ENCODE measurements at regions not wholly inside any gene's neighbourhood (a gene's known extent, or its start where the extent isn't known, plus 50 kb on each side); places are given as distances from the start of the nearest gene placed in this dataset.

- no peaks in the 10 kb centered on the region for H3K4me1 ChIP-seq (ENCODE audit: control insufficient read depth in 2 of 2, insufficient read depth in 1 of 2, low read depth in 1 of 2, low read length in 2 of 2)
- no peak overlapping the region for H3K14ac ChIP-seq (ENCODE audit: low read length)
- no peak overlapping the region for H2AK5ac ChIP-seq (ENCODE audit: low read depth, low read length)
- no peak overlapping the region for H3K4me3 ChIP-seq (ENCODE audit: low read length in 2 of 2)
- no peaks in the 10 kb centered on the region for H3K79me1 ChIP-seq (ENCODE audit: low read depth, low read length)
- H3K36me3 ChIP-seq (replicated peaks in 1 of 2; ENCODE audit: control insufficient read depth in 2 of 2, insufficient read depth in 2 of 2, low read length in 2 of 2), result no peaks in the 10 kb centered on the region
- DNase-seq (ENCODE audit: low spot score), result no peak
- no peaks in the 10 kb centered on the region for H3K9me3 ChIP-seq (replicated peaks in 1 of 2; ENCODE audit: control insufficient read depth in 2 of 2, insufficient read depth in 1 of 2, low read depth in 1 of 2, low read length in 2 of 2)
- no peak overlapping the region for H3K9ac ChIP-seq (ENCODE audit: low read depth, low read length, poor library complexity)
- no peak overlapping the region for H3K4ac ChIP-seq (ENCODE audit: low read length)
- no peak overlapping the region for H4K91ac ChIP-seq (ENCODE audit: low read depth, low read length, poor library complexity)
- H2BK5ac ChIP-seq (ENCODE audit: low read length), result no peak overlapping the region
- no CpG with 5 or more reads among the region's 2 CpGs for WGBS, 2 donors (ENCODE audit: extremely low coverage in 2 of 2, insufficient read length in 2 of 2, insufficient replicate concordance in 1 of 2)
- no peak overlapping the region for H2BK12ac ChIP-seq (ENCODE audit: low read length)
- no peak overlapping the region for H3K27ac ChIP-seq (replicated peaks; ENCODE audit: low read length)
- H2AFZ ChIP-seq (ENCODE audit: low read length), result no peak overlapping the region
- no peak overlapping the region for H2BK15ac ChIP-seq (ENCODE audit: low read length)
- no peak overlapping the region for H3K4me2 ChIP-seq (ENCODE audit: insufficient read depth, low read length, poor library complexity, severe bottlenecking)
- no peak overlapping the region for H2BK120ac ChIP-seq (ENCODE audit: low read depth, low read length)
- H3K23ac ChIP-seq (ENCODE audit: low read depth, low read length, poor library complexity), result no peak overlapping the region
- H3K18ac ChIP-seq (ENCODE audit: low read length), result no peak overlapping the region
- no peak overlapping the region for H4K8ac ChIP-seq (ENCODE audit: low read depth, low read length)
- H3K27me3 ChIP-seq (ENCODE audit: control insufficient read depth in 3 of 3, insufficient read depth in 3 of 3, low read depth in 1 of 3, low read length in 3 of 3), result peaks cover 0 to 6% (median 2%) of the 10 kb centered on the region in 3 experiments
Observed at GRCh38 chr12:114168061-114168460, 201.9 kb upstream of the RBM19 start.

DNA sequence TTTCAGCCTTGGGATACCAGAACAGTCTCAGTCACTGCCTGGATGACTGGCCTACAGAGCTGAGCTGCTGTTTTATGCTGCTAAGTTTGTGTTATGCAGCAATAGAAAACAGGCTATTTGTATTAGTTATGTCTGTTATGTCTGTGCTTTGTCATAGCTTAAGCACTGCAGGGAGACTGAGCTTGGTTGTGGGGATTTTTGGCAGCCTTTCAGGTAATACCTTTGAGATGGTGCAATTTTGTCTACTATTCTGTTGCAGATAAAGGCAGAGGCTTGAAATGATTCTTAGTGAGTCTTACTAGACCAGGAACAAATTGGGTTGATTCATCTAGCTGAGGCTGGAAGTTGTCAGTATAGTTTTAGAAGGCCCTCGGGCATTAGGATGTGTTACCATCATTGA is 201.3 kb upstream of the RBM19 start:
- no peak overlapping the region for H3K14ac ChIP-seq (ENCODE audit: low read length)
- no peak overlapping the region for H3K4ac ChIP-seq (ENCODE audit: low read length)
- peaks cover 0 to 6% (median 2%) of the 10 kb centered on the region in 3 experiments for H3K27me3 ChIP-seq (ENCODE audit: control insufficient read depth in 3 of 3, insufficient read depth in 3 of 3, low read depth in 1 of 3, low read length in 3 of 3)
- no peak overlapping the region for H4K8ac ChIP-seq (ENCODE audit: low read depth, low read length)
- no peak overlapping the region for H2BK15ac ChIP-seq (ENCODE audit: low read length)
- H4K91ac ChIP-seq (ENCODE audit: low read depth, low read length, poor library complexity), result no peak overlapping the region
- no peaks in the 10 kb centered on the region for H3K79me1 ChIP-seq (ENCODE audit: low read depth, low read length)
- WGBS, 2 donors (ENCODE audit: extremely low coverage in 2 of 2, insufficient read length in 2 of 2, insufficient replicate concordance in 1 of 2), result no CpG with 5 or more reads among the region's 1 CpG
- H3K4me2 ChIP-seq (ENCODE audit: insufficient read depth, low read length, poor library complexity, severe bottlenecking), result no peak overlapping the region
- no peak overlapping the region for H3K27ac ChIP-seq (replicated peaks; ENCODE audit: low read length)
- no peaks in the 10 kb centered on the region for H3K4me1 ChIP-seq (ENCODE audit: control insufficient read depth in 2 of 2, insufficient read depth in 1 of 2, low read depth in 1 of 2, low read length in 2 of 2)
- no peak overlapping the region for H3K9ac ChIP-seq (ENCODE audit: low read depth, low read length, poor library complexity)
- no peak overlapping the region for H2AK5ac ChIP-seq (ENCODE audit: low read depth, low read length)
- no peak overlapping the region for H3K23ac ChIP-seq (ENCODE audit: low read depth, low read length, poor library complexity)
- no peaks in the 10 kb centered on the region for H3K9me3 ChIP-seq (replicated peaks in 1 of 2; ENCODE audit: control insufficient read depth in 2 of 2, insufficient read depth in 1 of 2, low read depth in 1 of 2, low read length in 2 of 2)
- no peaks in the 10 kb centered on the region for H3K36me3 ChIP-seq (replicated peaks in 1 of 2; ENCODE audit: control insufficient read depth in 2 of 2, insufficient read depth in 2 of 2, low read length in 2 of 2)
- no peak overlapping the region for H2BK12ac ChIP-seq (ENCODE audit: low read length)
- no peak overlapping the region for H3K18ac ChIP-seq (ENCODE audit: low read length)
- no peak overlapping the region for H2AFZ ChIP-seq (ENCODE audit: low read length)
- no peak for DNase-seq (ENCODE audit: low spot score)
- H2BK5ac ChIP-seq (ENCODE audit: low read length), result no peak overlapping the region
- no peak overlapping the region for H3K4me3 ChIP-seq (ENCODE audit: low read length in 2 of 2)
- H2BK120ac ChIP-seq (ENCODE audit: low read depth, low read length), result no peak overlapping the region

DNA sequence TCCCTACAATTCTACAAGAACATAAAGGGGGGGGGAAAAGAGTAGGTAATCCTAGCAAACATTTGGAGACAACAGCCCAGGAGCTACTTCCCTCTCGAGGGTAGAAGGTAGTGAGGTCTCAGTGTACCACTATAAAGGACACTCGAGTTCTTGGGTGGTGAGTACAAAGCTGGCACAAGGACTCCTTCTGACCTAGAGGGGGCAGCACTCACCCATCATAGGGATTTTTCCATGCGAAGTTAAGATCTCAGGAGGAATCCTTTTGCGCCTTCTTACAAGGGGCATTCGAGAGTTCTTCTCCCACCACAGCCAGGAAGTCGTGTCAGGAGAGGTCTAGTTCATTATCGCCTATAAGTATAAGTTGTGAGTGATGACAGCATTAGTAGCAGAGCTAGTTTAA is 200.2 kb upstream of the RBM19 start:
- no peak overlapping the region for H3K27ac ChIP-seq (replicated peaks; ENCODE audit: low read length)
- H3K79me1 ChIP-seq (ENCODE audit: low read depth, low read length), result no peaks in the 10 kb centered on the region
- no peak overlapping the region for H2BK120ac ChIP-seq (ENCODE audit: low read depth, low read length)
- no peak overlapping the region for H3K18ac ChIP-seq (ENCODE audit: low read length)
- H2AFZ ChIP-seq (ENCODE audit: low read length), result no peak overlapping the region
- H3K4me3 ChIP-seq (ENCODE audit: low read length in 2 of 2), result no peak overlapping the region
- no peak overlapping the region for H3K4ac ChIP-seq (ENCODE audit: low read length)
- no peak overlapping the region for H2BK5ac ChIP-seq (ENCODE audit: low read length)
- H4K91ac ChIP-seq (ENCODE audit: low read depth, low read length, poor library complexity), result no peak overlapping the region
- H4K8ac ChIP-seq (ENCODE audit: low read depth, low read length), result no peak overlapping the region
- no peak overlapping the region for H3K4me2 ChIP-seq (ENCODE audit: insufficient read depth, low read length, poor library complexity, severe bottlenecking)
- H3K27me3 ChIP-seq (ENCODE audit: control insufficient read depth in 3 of 3, insufficient read depth in 3 of 3, low read depth in 1 of 3, low read length in 3 of 3), result peaks cover 0 to 4% (median 2%) of the 10 kb centered on the region in 3 experiments
- H2BK12ac ChIP-seq (ENCODE audit: low read length), result no peak overlapping the region
- no peak overlapping the region for H3K14ac ChIP-seq (ENCODE audit: low read length)
- WGBS, 2 donors (ENCODE audit: extremely low coverage in 2 of 2, insufficient read length in 2 of 2, insufficient replicate concordance in 1 of 2), result no CpG with 5 or more reads among the region's 7 CpGs
- peak; percentile 61 for DNase-seq (ENCODE audit: low spot score)
- H3K4me1 ChIP-seq (ENCODE audit: control insufficient read depth in 2 of 2, insufficient read depth in 1 of 2, low read depth in 1 of 2, low read length in 2 of 2), result no peaks in the 10 kb centered on the region
- no peaks in the 10 kb centered on the region for H3K9me3 ChIP-seq (replicated peaks in 1 of 2; ENCODE audit: control insufficient read depth in 2 of 2, insufficient read depth in 1 of 2, low read depth in 1 of 2, low read length in 2 of 2)
- H3K36me3 ChIP-seq (replicated peaks in 1 of 2; ENCODE audit: control insufficient read depth in 2 of 2, insufficient read depth in 2 of 2, low read length in 2 of 2), result no peaks in the 10 kb centered on the region
- H3K23ac ChIP-seq (ENCODE audit: low read depth, low read length, poor library complexity), result no peak overlapping the region
- H2AK5ac ChIP-seq (ENCODE audit: low read depth, low read length), result no peak overlapping the region
- no peak overlapping the region for H2BK15ac ChIP-seq (ENCODE audit: low read length)
- no peak overlapping the region for H3K9ac ChIP-seq (ENCODE audit: low read depth, low read length, poor library complexity)

DNA sequence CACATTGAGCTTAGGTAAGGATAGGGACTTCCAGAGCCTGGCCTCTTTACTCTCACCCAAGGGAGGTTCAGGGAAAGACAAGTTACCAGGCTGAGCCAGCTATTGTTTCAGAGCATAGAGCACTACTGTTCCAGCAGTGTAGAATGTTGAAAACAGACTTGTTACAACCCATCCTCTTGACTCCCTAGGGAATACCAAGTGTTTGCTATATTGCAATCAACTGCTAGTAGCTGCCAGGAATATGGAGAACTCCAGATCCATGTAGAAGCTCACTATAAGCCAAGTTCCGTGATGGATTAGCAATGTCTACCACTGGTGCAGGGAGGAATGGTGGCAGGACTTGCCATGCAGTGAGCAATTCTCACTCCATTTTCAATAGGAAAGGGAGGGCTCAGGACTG is 199.8 kb upstream of the RBM19 start:
- peaks cover 0 to 4% (median 2%) of the 10 kb centered on the region in 3 experiments for H3K27me3 ChIP-seq (ENCODE audit: control insufficient read depth in 3 of 3, insufficient read depth in 3 of 3, low read depth in 1 of 3, low read length in 3 of 3)

More for the DNA sequence above, 199.8 kb upstream of the RBM19 start:
- H3K9me3 ChIP-seq (replicated peaks in 1 of 2; ENCODE audit: control insufficient read depth in 2 of 2, insufficient read depth in 1 of 2, low read depth in 1 of 2, low read length in 2 of 2), result no peaks in the 10 kb centered on the region
- no peak overlapping the region for H2AK5ac ChIP-seq (ENCODE audit: low read depth, low read length)
- H3K23ac ChIP-seq (ENCODE audit: low read depth, low read length, poor library complexity), result no peak overlapping the region
- H3K36me3 ChIP-seq (replicated peaks in 1 of 2; ENCODE audit: control insufficient read depth in 2 of 2, insufficient read depth in 2 of 2, low read length in 2 of 2), result no peaks in the 10 kb centered on the region
- H3K4me3 ChIP-seq (ENCODE audit: low read length in 2 of 2), result no peak overlapping the region
- H4K8ac ChIP-seq (ENCODE audit: low read depth, low read length), result no peak overlapping the region
- no CpG with 5 or more reads among the region's 1 CpG for WGBS, 2 donors (ENCODE audit: extremely low coverage in 2 of 2, insufficient read length in 2 of 2, insufficient replicate concordance in 1 of 2)
- no peak overlapping the region for H2BK15ac ChIP-seq (ENCODE audit: low read length)
- H2BK120ac ChIP-seq (ENCODE audit: low read depth, low read length), result no peak overlapping the region
- no peak overlapping the region for H3K14ac ChIP-seq (ENCODE audit: low read length)
- no peak for DNase-seq (ENCODE audit: low spot score)
- H3K79me1 ChIP-seq (ENCODE audit: low read depth, low read length), result no peaks in the 10 kb centered on the region
- H2BK5ac ChIP-seq (ENCODE audit: low read length), result no peak overlapping the region
- no peak overlapping the region for H2BK12ac ChIP-seq (ENCODE audit: low read length)
- H3K27ac ChIP-seq (replicated peaks; ENCODE audit: low read length), result no peak overlapping the region
- no peaks in the 10 kb centered on the region for H3K4me1 ChIP-seq (ENCODE audit: control insufficient read depth in 2 of 2, insufficient read depth in 1 of 2, low read depth in 1 of 2, low read length in 2 of 2)
- no peak overlapping the region for H3K18ac ChIP-seq (ENCODE audit: low read length)
- H4K91ac ChIP-seq (ENCODE audit: low read depth, low read length, poor library complexity), result no peak overlapping the region
- H3K4me2 ChIP-seq (ENCODE audit: insufficient read depth, low read length, poor library complexity, severe bottlenecking), result no peak overlapping the region
- no peak overlapping the region for H3K4ac ChIP-seq (ENCODE audit: low read length)
- no peak overlapping the region for H2AFZ ChIP-seq (ENCODE audit: low read length)
- H3K9ac ChIP-seq (ENCODE audit: low read depth, low read length, poor library complexity), result no peak overlapping the region
